CD14-positive monocyte (primary cell): ENCODE measurements at regions not wholly inside any gene's neighbourhood (a gene's known extent, or its start where the extent isn't known, plus 50 kb on each side); places are given as distances from the start of the nearest gene placed in this dataset.
A peak's percentile ranks its signal among the peaks of the same experiment; 100 is the strongest.

Experiments
- DNase-seq, 3 donors: peaks; one replicate each; pipeline ENCODE4 v3.0.0-alpha.2; 2011 to 2022
- H2AFZ ChIP-seq: 2 replicates; pipeline ENCODE4 v1.6.0; 2012; ENCODE audit warnings: mild to moderate bottlenecking, low read depth, low read length, inconsistent platforms; ENCODE audit not compliant: insufficient read depth, poor library complexity, severe bottlenecking
- H3K27ac ChIP-seq, 2 donors: 1 replicate in 1 of 2; 2 replicates in 1 of 2; pipeline ENCODE4 v1.5.1; 2012 to 2013; ENCODE audit warnings: low read length in 2 of 2, control low read depth in 1 of 2, inconsistent platforms in 1 of 2, low read depth in 1 of 2, mild to moderate bottlenecking in 1 of 2
- H3K27me3 ChIP-seq, 2 donors: one replicate each; pipeline versions ENCODE4 v1.6.0 to v1.6.1; 2011 to 2013; ENCODE audit warnings: low read length in 2 of 2; ENCODE audit not compliant: control insufficient read depth in 2 of 2, insufficient read depth in 2 of 2
- H3K36me3 ChIP-seq, 2 donors: replicated peaks in 1 of 2; 1 replicate in 1 of 2; 2 replicates in 1 of 2; pipeline versions ENCODE4 v1.5.1 to v1.6.1; 2012 to 2013; ENCODE audit warnings: low read length in 2 of 2, control low read depth in 1 of 2, inconsistent platforms in 1 of 2, mild to moderate bottlenecking in 1 of 2; ENCODE audit not compliant: insufficient read depth in 2 of 2, control insufficient read depth in 1 of 2
- H3K4me1 ChIP-seq, 2 donors: 1 replicate in 1 of 2; 2 replicates in 1 of 2; pipeline versions ENCODE4 v1.5.1 to v1.6.1; 2012 to 2013; ENCODE audit warnings: low read length in 2 of 2, control low read depth in 1 of 2, inconsistent platforms in 1 of 2, mild to moderate bottlenecking in 1 of 2, moderate library complexity in 1 of 2; ENCODE audit not compliant: insufficient read depth in 2 of 2, control insufficient read depth in 1 of 2
- H3K4me2 ChIP-seq: replicated peaks from 2 replicates; pipeline ENCODE3; 2012; ENCODE audit warnings: low read length, moderate library complexity, mild to moderate bottlenecking; ENCODE audit not compliant: poor library complexity, severe bottlenecking; ENCODE audit errors: extremely low read depth
- H3K4me3 ChIP-seq, 3 experiments: fragments of 200-600 bp in 1 of 3; sonication (generic) in 1 of 3; replicated peaks in 1 of 3; 1 replicate in 2 of 3; 2 replicates in 1 of 3; pipeline ENCODE4 v1.5.1; 2011 to 2013; ENCODE audit warnings: low read length in 3 of 3, mild to moderate bottlenecking in 3 of 3, control low read depth in 2 of 3, low read depth in 2 of 3, inconsistent platforms in 1 of 3, moderate library complexity in 1 of 3
- H3K79me2 ChIP-seq: 2 replicates; pipeline ENCODE4 v1.6.0; 2012; ENCODE audit warnings: mild to moderate bottlenecking, control low read depth, inconsistent platforms, low read length, moderate library complexity; ENCODE audit not compliant: insufficient read depth
- H3K9ac ChIP-seq: 2 replicates; pipeline ENCODE4 v1.6.0; 2017; ENCODE audit warnings: low read length, mild to moderate bottlenecking; ENCODE audit not compliant: insufficient read depth, poor library complexity, severe bottlenecking
- H3K9me3 ChIP-seq, 2 donors: replicated peaks in 1 of 2; 1 replicate in 1 of 2; 2 replicates in 1 of 2; pipeline versions ENCODE4 v1.5.1 to v1.6.1; 2012 to 2013; ENCODE audit warnings: low read length in 2 of 2, control low read depth in 1 of 2; ENCODE audit not compliant: control insufficient read depth in 1 of 2, insufficient read depth in 1 of 2
- H4K20me1 ChIP-seq: 2 replicates; pipeline ENCODE4 v1.6.0; 2012; ENCODE audit warnings: mild to moderate bottlenecking, low read length, control low read depth, moderate library complexity; ENCODE audit not compliant: insufficient read depth
- H3K27ac Mint-ChIP-seq, 7 donors: one replicate each; pipeline ENCODE4 v1.8.0; 2020; ENCODE audit warnings: mild to moderate bottlenecking in 7 of 7, mixed read lengths in 7 of 7, moderate library complexity in 6 of 7, inconsistent platforms in 2 of 7
- H3K27me3 Mint-ChIP-seq, 3 donors: one replicate each; pipeline ENCODE4 v1.8.0; 2021 to 2022; ENCODE audit warnings: low read depth in 3 of 3, mild to moderate bottlenecking in 3 of 3, mixed read lengths in 3 of 3, moderate library complexity in 3 of 3, inconsistent platforms in 1 of 3
- H3K36me3 Mint-ChIP-seq, 2 donors: one replicate each; pipeline ENCODE4 v1.8.0; 2020; ENCODE audit warnings: mixed read lengths in 2 of 2, inconsistent platforms in 1 of 2, mild to moderate bottlenecking in 1 of 2
- H3K4me1 Mint-ChIP-seq: one replicate; pipeline ENCODE4 v1.8.0; 2020; ENCODE audit warnings: mild to moderate bottlenecking, mixed read lengths
- H3K4me3 Mint-ChIP-seq, 2 donors: one replicate each; pipeline ENCODE4 v1.8.0; 2020; ENCODE audit warnings: mild to moderate bottlenecking in 2 of 2, mixed read lengths in 2 of 2, moderate library complexity in 1 of 2
- H3K9me3 Mint-ChIP-seq, 7 donors: one replicate each; pipeline ENCODE4 v1.8.0; 2020 to 2022; ENCODE audit warnings: mixed read lengths in 7 of 7, mild to moderate bottlenecking in 6 of 7, moderate library complexity in 6 of 7, inconsistent platforms in 2 of 7
- WGBS: methylation state at CpG from one replicate; pipeline ENCODE4 v1.1.5; 2013; ENCODE audit warnings: missing lambda C conversion rate; ENCODE audit not compliant: insufficient coverage; 5-methylcytosine and 5-hydroxymethylcytosine counted together
- intact Hi-C, 2 donors: fragments of 100-400 bp; cut with micrococcal nuclease; formaldehyde crosslinking; loops; one replicate each; pipeline versions ENCODE4 v1.15.0 to v1.15.1; 2023
- TF ChIP-seq, protein P1 (sequence below): fragments of 200-600 bp; IDR thresholded peaks from one replicate; pipeline ENCODE4 v1.8.0; 2022; ENCODE audit warnings: antibody characterized with exemption, mild to moderate bottlenecking

DNA sequence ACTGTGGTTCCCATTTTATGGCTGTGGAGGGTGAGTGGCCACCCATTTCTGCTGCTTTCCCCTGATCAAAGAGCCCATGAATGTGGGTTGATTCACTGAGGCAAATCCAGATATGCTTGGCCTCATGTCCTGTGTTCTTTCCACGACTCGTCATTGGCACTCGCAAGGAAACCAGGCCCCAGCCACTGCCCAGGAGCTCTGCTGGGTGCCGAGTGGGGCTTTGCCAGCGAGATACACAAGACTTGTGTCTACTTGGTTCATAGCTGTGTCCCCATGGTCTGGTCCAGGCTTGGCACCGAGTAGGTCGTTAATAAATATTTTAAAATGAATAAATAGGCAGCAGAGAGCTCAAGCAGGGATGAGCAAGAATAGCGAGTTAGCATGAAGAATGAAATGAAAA is 1291.5 kb downstream of the TBC1D22A start:
- Histone ChIP-seq H2AFZ (no peak overlapping the region), H4K20me1 (no peaks in the 10 kb centered on the region), H3K27me3 (no peaks in the 10 kb centered on the region), H3K27ac (no peak overlapping the region), H3K9me3 (no peaks in the 10 kb centered on the region), H3K79me2 (no peaks in the 10 kb centered on the region), H3K4me1 (no peaks in the 10 kb centered on the region), H3K36me3 (no peaks in the 10 kb centered on the region), H3K9ac (no peak overlapping the region), H3K4me2 (no peak overlapping the region), H3K4me3 (no peak overlapping the region)
- H3K9me3 Mint-ChIP-seq = peaks cover 0 to 5% (median 0%) of the 10 kb centered on the region in 7 donors
- no peaks in the 10 kb centered on the region for H3K36me3 Mint-ChIP-seq
- no peak for DNase-seq
- no peaks in the 10 kb centered on the region for H3K4me1 Mint-ChIP-seq
- H3K27ac Mint-ChIP-seq = no peak overlapping the region
- H3K27me3 Mint-ChIP-seq = peaks cover 0 to 3% (median 0%) of the 10 kb centered on the region in 3 donors
- WGBS = 91% methylated on average over 6 of the region's 8 CpGs
- no peak overlapping the region for H3K4me3 Mint-ChIP-seq
- intact Hi-C loops = no loop called here
- TF ChIP-seq, protein P1, sequence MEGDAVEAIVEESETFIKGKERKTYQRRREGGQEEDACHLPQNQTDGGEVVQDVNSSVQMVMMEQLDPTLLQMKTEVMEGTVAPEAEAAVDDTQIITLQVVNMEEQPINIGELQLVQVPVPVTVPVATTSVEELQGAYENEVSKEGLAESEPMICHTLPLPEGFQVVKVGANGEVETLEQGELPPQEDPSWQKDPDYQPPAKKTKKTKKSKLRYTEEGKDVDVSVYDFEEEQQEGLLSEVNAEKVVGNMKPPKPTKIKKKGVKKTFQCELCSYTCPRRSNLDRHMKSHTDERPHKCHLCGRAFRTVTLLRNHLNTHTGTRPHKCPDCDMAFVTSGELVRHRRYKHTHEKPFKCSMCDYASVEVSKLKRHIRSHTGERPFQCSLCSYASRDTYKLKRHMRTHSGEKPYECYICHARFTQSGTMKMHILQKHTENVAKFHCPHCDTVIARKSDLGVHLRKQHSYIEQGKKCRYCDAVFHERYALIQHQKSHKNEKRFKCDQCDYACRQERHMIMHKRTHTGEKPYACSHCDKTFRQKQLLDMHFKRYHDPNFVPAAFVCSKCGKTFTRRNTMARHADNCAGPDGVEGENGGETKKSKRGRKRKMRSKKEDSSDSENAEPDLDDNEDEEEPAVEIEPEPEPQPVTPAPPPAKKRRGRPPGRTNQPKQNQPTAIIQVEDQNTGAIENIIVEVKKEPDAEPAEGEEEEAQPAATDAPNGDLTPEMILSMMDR = no peak

GRCh38 chr22:48053486-48053885 is 1291.0 kb downstream of the TBC1D22A start:
- Histone ChIP-seq H3K27me3 (no peaks in the 10 kb centered on the region), H2AFZ (no peak overlapping the region), H4K20me1 (no peaks in the 10 kb centered on the region), H3K36me3 (no peaks in the 10 kb centered on the region), H3K4me1 (no peaks in the 10 kb centered on the region), H3K27ac (no peak overlapping the region), H3K79me2 (no peaks in the 10 kb centered on the region), H3K9ac (no peak overlapping the region), H3K9me3 (no peaks in the 10 kb centered on the region), H3K4me3 (no peak overlapping the region), H3K4me2 (no peak overlapping the region)
- Mint-ChIP-seq H3K4me1 (no peaks in the 10 kb centered on the region), H3K27me3 (peaks cover 0 to 3% (median 0%) of the 10 kb centered on the region in 3 donors), H3K9me3 (peaks cover 0 to 4% (median 0%) of the 10 kb centered on the region in 7 donors), H3K4me3 (no peak overlapping the region), H3K36me3 (no peaks in the 10 kb centered on the region), H3K27ac (peak overlapping the region in 1 of 7 donors; percentile 6)
- intact Hi-C loops = no loop called here
- TF ChIP-seq, protein P1 = no peak
- 94% methylated on average over 7 of the region's 7 CpGs for WGBS
- no peak for DNase-seq
